DOHH2 (cell line): ENCODE measurements at regions not wholly inside any gene's neighbourhood (a gene's known extent, or its start where the extent isn't known, plus 50 kb on each side); places are given as distances from the start of the nearest gene placed in this dataset.

ENCODE experiments used
- EZH2phosphoT487 ChIP-seq: fragments of 200-600 bp; sonication (generic); IDR thresholded peaks from 2 replicates; pipeline ENCODE4 v1.6.1; 2017; ENCODE audit warnings: borderline replicate concordance, mild to moderate bottlenecking, antibody characterized with exemption, low read length, moderate library complexity, mixed read lengths
- TF ChIP-seq, protein P1 (sequence below): fragments of 200-600 bp; sonication (generic); IDR thresholded peaks from one replicate; pipeline ENCODE4 v1.5.1; 2014; ENCODE audit warnings: antibody characterized with exemption, mild to moderate bottlenecking, low read depth, low read length; ENCODE audit not compliant: poor library complexity, severe bottlenecking

DNA sequence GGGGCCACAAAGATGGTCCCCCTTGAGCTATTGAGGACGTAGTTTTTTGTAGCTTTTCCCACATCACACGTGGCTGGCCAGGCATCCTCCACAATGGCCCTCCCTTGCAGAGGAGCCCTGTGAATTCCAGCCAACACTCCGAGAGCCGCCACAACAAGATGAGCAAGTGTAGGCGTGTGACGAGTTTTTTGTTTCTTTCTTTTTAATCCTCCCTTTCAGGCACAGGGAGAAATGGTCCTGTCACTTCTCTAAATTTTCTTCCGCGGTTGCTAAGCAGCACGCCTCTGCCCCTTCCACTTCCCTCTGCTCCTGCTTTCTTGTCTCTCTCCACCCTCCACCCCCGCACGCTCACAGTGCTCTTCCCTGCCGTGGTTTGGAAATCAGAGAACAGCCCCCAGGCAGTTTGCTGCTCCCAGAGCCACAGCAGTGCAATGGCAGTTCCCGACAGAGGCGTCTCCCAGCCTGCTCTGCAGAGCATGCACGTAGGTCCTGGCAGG is 68.0 kb upstream of the MRTFB start:
- TF ChIP-seq, protein P1, sequence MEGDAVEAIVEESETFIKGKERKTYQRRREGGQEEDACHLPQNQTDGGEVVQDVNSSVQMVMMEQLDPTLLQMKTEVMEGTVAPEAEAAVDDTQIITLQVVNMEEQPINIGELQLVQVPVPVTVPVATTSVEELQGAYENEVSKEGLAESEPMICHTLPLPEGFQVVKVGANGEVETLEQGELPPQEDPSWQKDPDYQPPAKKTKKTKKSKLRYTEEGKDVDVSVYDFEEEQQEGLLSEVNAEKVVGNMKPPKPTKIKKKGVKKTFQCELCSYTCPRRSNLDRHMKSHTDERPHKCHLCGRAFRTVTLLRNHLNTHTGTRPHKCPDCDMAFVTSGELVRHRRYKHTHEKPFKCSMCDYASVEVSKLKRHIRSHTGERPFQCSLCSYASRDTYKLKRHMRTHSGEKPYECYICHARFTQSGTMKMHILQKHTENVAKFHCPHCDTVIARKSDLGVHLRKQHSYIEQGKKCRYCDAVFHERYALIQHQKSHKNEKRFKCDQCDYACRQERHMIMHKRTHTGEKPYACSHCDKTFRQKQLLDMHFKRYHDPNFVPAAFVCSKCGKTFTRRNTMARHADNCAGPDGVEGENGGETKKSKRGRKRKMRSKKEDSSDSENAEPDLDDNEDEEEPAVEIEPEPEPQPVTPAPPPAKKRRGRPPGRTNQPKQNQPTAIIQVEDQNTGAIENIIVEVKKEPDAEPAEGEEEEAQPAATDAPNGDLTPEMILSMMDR = no peak
- TF ChIP-seq EZH2phosphoT487 = no peak
